ENCODE measurements at regions not wholly inside any gene's neighbourhood (a gene's known extent, or its start where the extent isn't known, plus 50 kb on each side); places are given as distances from the start of the nearest gene placed in this dataset.
"Not testable (repeated sequence)": the region's sequence is repeated elsewhere in the genome, so short reads cannot be mapped to it uniquely, and the experiment has no call there.

- H3K4me3 ChIP-seq (ENCODE audit: low read depth, low read length) = no peak overlapping the region
- TF ChIP-seq, protein P1, sequence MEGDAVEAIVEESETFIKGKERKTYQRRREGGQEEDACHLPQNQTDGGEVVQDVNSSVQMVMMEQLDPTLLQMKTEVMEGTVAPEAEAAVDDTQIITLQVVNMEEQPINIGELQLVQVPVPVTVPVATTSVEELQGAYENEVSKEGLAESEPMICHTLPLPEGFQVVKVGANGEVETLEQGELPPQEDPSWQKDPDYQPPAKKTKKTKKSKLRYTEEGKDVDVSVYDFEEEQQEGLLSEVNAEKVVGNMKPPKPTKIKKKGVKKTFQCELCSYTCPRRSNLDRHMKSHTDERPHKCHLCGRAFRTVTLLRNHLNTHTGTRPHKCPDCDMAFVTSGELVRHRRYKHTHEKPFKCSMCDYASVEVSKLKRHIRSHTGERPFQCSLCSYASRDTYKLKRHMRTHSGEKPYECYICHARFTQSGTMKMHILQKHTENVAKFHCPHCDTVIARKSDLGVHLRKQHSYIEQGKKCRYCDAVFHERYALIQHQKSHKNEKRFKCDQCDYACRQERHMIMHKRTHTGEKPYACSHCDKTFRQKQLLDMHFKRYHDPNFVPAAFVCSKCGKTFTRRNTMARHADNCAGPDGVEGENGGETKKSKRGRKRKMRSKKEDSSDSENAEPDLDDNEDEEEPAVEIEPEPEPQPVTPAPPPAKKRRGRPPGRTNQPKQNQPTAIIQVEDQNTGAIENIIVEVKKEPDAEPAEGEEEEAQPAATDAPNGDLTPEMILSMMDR (IDR thresholded peaks at IDR 0.05; ENCODE audit: low read depth, low read length, missing control alignments) = no peak
- DNase-seq (ENCODE audit: low read depth) = no peak
Observed at GRCh38 chr6:81612136-81612535, 140.3 kb downstream of the TENT5A start.

GRCh38 chr6:81609736-81610135, 142.7 kb downstream of the TENT5A start:
- DNase-seq (ENCODE audit: low read depth) = no peak
- TF ChIP-seq, protein P1 (IDR thresholded peaks at IDR 0.05; ENCODE audit: low read depth, low read length, missing control alignments) = no peak
- no peak overlapping the region for H3K4me3 ChIP-seq (ENCODE audit: low read depth, low read length)

DNA sequence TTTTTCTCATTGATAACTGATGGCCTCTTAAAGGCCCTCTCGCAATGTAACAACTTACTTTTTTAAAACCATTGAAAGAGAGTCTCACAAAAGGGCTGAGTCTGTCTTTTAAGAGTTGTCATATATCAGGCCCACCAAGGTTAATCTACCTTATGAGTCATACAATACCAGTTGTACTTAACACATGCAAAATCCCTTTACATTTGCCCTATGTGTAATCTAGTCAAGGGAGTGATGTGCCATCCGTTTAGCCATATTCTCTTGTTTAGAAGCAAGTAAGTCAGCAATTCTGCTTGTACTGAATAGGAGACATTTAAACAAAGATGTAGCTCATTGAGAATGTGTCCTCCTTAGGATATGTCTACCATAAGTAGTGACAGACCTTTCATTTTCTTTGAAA, 143.7 kb downstream of the TENT5A start:
- TF ChIP-seq, protein P1 (IDR thresholded peaks at IDR 0.05; ENCODE audit: low read depth, low read length, missing control alignments) = no peak
- no peak overlapping the region for H3K4me3 ChIP-seq (ENCODE audit: low read depth, low read length)
- no peak for DNase-seq (ENCODE audit: low read depth)

DNA sequence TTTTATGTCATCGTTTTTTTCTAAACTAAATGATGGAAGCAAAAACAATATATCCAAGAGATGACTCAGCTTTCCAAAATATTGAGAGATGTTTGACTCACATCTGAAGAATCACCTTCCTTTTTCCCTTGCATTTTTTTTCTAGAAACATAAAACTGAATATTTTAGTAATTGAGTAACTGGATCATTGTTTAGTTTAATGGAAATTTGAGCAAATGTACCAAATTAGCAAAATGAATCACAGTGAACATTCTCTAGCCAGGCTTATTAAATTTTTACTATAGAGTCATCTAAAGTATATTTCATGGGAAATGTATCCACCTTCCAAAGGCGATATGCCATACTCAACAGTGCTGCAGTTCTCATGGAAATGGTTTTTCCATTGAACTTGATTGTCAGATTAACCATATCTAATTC, 145.5 kb downstream of the TENT5A start:
- TF ChIP-seq, protein P1 (IDR thresholded peaks at IDR 0.05; ENCODE audit: low read depth, low read length, missing control alignments) = no peak
- H3K4me3 ChIP-seq (ENCODE audit: low read depth, low read length) = no peak overlapping the region
- no peak for DNase-seq (ENCODE audit: low read depth)

DNA sequence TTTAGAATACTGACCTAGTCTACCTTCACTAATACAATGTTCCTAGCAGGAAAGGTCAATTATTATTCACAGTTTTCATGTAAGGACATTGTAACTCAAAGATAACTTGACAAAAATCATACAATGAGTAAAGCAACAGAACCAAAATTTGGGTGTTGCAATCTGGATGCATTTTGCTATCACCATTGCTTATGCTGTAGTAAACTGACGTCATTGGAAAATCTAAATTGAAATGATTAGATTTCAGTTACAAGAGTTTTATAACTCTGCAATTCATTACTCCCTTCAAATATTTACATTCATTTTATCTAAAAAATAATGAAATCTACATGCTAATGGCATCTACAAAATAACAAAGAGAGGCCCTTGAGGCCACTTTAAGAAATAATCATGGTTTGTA, 147.0 kb downstream of the TENT5A start:
- TF ChIP-seq, protein P1 (IDR thresholded peaks at IDR 0.05; ENCODE audit: low read depth, low read length, missing control alignments) = no peak
- no peak for DNase-seq (ENCODE audit: low read depth)
- H3K4me3 ChIP-seq (ENCODE audit: low read depth, low read length) = no peak overlapping the region

GRCh38 chr6:81601918-81602317, 150.6 kb downstream of the TENT5A start:
- H3K4me3 ChIP-seq (ENCODE audit: low read depth, low read length) = no peak overlapping the region
- TF ChIP-seq, protein P1 (IDR thresholded peaks at IDR 0.05; ENCODE audit: low read depth, low read length, missing control alignments) = no peak
- DNase-seq (ENCODE audit: low read depth) = no peak

- DNase-seq (ENCODE audit: low read depth); H3K4me3 ChIP-seq (ENCODE audit: low read depth, low read length): not testable (repeated sequence)
Observed at GRCh38 chr6:81600488-81600887, 152.0 kb downstream of the TENT5A start.

GRCh38 chr6:81594501-81594900, 158.0 kb downstream of the TENT5A start:
- DNase-seq (ENCODE audit: low read depth) = no peak
- TF ChIP-seq, protein P1 (IDR thresholded peaks at IDR 0.05; ENCODE audit: low read depth, low read length, missing control alignments) = no peak

More at GRCh38 chr6:81594501-81594900, 158.0 kb downstream of the TENT5A start:
- H3K4me3 ChIP-seq (ENCODE audit: low read depth, low read length) = no peak overlapping the region

Measured in GM12864 (cell line).